Parathyroid adenoma (tissue), 2 donors: ENCODE measurements at regions not wholly inside any gene's neighbourhood (a gene's known extent, or its start where the extent isn't known, plus 50 kb on each side); places are given as distances from the start of the nearest gene placed in this dataset.

ENCODE experiments used
- H2AFZ ChIP-seq: fragments of 300-600 bp; sonication (generic); one replicate; pipeline ENCODE4 v1.7.0; 2017; ENCODE audit warnings: antibody characterized with exemption, mild to moderate bottlenecking
- H3K27ac ChIP-seq: fragments of 300-600 bp; sonication (generic); one replicate; pipeline ENCODE4 v1.7.0; 2017
- H3K27me3 ChIP-seq: fragments of 300-600 bp; sonication (generic); one replicate; pipeline ENCODE4 v1.7.0; 2017; ENCODE audit warnings: low read length; ENCODE audit not compliant: control insufficient read depth, insufficient read depth
- H3K36me3 ChIP-seq: fragments of 300-600 bp; sonication (generic); one replicate; pipeline ENCODE4 v1.7.0; 2017; ENCODE audit warnings: low read length; ENCODE audit not compliant: control insufficient read depth, insufficient read depth
- H3K4me1 ChIP-seq: fragments of 300-600 bp; sonication (generic); one replicate; pipeline ENCODE4 v1.7.0; 2017; ENCODE audit warnings: control low read depth
- H3K4me2 ChIP-seq: fragments of 300-600 bp; sonication (generic); one replicate; pipeline ENCODE4 v1.7.0; 2017; ENCODE audit warnings: low read length
- H3K4me3 ChIP-seq: fragments of 300-600 bp; sonication (generic); one replicate; pipeline ENCODE4 v1.7.0; 2017; ENCODE audit warnings: low read depth, low read length
- H3K79me2 ChIP-seq: fragments of 300-600 bp; sonication (generic); one replicate; pipeline ENCODE4 v1.7.0; 2017; ENCODE audit warnings: control low read depth
- H3K9ac ChIP-seq: fragments of 300-600 bp; sonication (generic); one replicate; pipeline ENCODE4 v1.7.0; 2017; ENCODE audit warnings: mild to moderate bottlenecking
- H3K9me3 ChIP-seq: fragments of 300-600 bp; sonication (generic); one replicate; pipeline ENCODE4 v1.7.0; 2017; ENCODE audit warnings: low read length; ENCODE audit not compliant: control insufficient read depth
- TF ChIP-seq, protein P1 (sequence below): fragments of 300-600 bp; sonication (generic); IDR thresholded peaks from one replicate; pipeline ENCODE4 v1.7.0; 2017; ENCODE audit warnings: antibody characterized with exemption, mild to moderate bottlenecking
- donor health status: primary hyperparathyroidism.

DNA sequence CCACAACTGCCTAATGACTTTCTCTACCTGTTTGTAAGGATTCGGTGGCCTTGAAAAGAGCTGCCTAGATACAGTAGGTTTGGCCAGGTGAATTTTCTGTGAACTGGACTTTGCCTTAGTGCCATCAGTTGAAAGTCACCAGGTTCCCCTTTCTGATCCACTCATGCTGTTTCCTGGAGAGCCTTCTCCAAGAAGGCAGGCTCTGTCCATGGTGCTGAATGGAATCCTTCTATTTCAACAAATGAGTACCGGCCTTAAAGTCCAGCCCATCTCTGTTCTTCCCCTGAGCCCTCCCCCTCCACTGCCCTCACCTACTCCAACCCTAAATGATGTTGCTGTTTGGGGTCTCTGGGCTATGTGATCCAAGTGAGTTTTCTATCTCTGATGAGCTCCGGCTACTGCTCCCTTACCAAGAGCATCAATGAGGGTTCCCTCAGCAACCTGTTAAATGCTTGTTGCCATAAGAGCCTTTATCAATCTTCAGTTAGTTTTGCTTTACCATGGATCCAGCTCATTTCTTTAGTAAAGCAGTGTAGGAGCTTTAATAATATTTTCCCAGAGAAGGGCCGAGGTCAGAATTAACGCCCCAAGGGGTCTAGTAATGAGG lies 500.4 kb downstream of the PTPRU start:
- Histone ChIP-seq H3K27me3 (no peaks in the 10 kb centered on the region), H3K9ac (no peak overlapping the region), H3K4me1 (no peaks in the 10 kb centered on the region), H2AFZ (no peak overlapping the region), H3K4me2 (no peak overlapping the region), H3K36me3 (no peaks in the 10 kb centered on the region), H3K79me2 (no peaks in the 10 kb centered on the region), H3K9me3 (no peaks in the 10 kb centered on the region), H3K4me3 (no peak overlapping the region), H3K27ac (no peak overlapping the region)
- TF ChIP-seq, protein P1, sequence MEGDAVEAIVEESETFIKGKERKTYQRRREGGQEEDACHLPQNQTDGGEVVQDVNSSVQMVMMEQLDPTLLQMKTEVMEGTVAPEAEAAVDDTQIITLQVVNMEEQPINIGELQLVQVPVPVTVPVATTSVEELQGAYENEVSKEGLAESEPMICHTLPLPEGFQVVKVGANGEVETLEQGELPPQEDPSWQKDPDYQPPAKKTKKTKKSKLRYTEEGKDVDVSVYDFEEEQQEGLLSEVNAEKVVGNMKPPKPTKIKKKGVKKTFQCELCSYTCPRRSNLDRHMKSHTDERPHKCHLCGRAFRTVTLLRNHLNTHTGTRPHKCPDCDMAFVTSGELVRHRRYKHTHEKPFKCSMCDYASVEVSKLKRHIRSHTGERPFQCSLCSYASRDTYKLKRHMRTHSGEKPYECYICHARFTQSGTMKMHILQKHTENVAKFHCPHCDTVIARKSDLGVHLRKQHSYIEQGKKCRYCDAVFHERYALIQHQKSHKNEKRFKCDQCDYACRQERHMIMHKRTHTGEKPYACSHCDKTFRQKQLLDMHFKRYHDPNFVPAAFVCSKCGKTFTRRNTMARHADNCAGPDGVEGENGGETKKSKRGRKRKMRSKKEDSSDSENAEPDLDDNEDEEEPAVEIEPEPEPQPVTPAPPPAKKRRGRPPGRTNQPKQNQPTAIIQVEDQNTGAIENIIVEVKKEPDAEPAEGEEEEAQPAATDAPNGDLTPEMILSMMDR = no peak

DNA sequence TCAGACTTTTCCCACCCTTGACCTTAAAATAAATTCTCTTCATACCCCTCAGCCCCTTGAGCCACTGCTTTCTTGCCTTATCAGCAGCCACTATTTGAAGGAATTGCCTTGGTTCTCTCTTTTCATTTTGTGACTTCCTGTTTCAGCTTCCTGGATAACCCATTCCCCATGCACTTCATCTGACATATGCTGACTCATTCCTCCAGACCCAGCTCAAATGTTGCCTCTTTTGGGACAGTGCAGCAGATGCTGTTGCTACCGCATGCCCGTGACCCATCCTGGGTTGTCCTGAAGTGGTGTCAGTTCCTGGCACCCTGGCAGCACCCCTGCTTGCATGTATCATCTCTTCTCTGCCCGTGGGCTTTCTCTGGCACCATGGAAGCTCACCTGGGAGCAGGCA lies 496.1 kb downstream of the PTPRU start:
- TF ChIP-seq, protein P1 = no peak
- Histone ChIP-seq H3K9me3 (no peaks in the 10 kb centered on the region), H3K4me2 (no peak overlapping the region)

DNA sequence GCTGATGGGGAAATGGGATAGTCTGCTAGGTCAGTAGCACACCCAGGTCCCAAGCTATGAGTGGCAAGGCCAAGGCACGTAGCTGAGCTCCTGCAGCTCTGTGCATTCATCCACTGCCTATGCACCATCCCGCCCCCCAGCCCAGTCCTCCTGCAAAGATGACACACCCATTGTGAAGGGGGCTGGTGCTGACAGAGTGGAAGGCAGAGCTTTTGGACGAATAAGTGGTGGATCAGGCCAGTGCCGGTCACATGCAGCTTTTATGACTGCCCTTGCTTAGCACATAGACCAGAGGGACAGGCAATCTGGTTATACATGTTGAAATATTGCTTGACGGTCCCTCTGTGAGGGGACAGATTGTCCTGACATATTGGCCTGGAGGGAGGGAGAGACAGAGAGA lies 494.3 kb downstream of the PTPRU start:
- Histone ChIP-seq H3K4me1 (no peaks in the 10 kb centered on the region), H3K4me3 (no peak overlapping the region), H3K27me3 (no peaks in the 10 kb centered on the region), H3K9ac (no peak overlapping the region), H2AFZ (no peak overlapping the region), H3K4me2 (no peak overlapping the region), H3K79me2 (no peaks in the 10 kb centered on the region), H3K9me3 (no peaks in the 10 kb centered on the region), H3K27ac (no peak overlapping the region), H3K36me3 (no peaks in the 10 kb centered on the region)
- TF ChIP-seq, protein P1 = no peak

More for the DNA sequence above, 496.1 kb downstream of the PTPRU start:
- no peak overlapping the region for H3K27ac ChIP-seq
- H3K4me1 ChIP-seq = no peaks in the 10 kb centered on the region
- no peak overlapping the region for H2AFZ ChIP-seq
- H3K9ac ChIP-seq = no peak overlapping the region
- H3K4me3 ChIP-seq = no peak overlapping the region
- H3K27me3 ChIP-seq = no peaks in the 10 kb centered on the region
- no peaks in the 10 kb centered on the region for H3K79me2 ChIP-seq
- H3K36me3 ChIP-seq = no peaks in the 10 kb centered on the region

DNA sequence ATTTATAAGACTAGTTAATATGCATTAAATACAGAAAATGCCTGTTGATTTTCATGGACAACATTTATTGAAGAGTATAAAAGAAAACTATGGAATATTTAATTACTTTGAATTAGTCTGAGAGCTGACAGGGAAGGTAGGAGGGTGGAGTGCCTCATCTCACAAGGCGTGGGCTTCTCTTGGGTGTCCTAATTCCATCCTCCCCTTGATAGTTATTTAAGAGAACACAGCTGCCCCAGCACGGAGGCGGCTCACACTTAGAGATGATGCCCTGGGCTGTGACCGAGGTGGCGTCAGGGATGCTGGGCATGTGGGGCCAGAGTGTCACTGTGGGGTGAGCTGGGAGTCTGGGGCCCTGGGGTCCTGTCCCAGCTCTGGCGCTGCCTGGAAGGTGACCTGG lies 493.0 kb downstream of the PTPRU start:
- Histone ChIP-seq H3K9me3 (no peaks in the 10 kb centered on the region), H3K27ac (no peak overlapping the region), H3K9ac (no peak overlapping the region), H3K27me3 (no peaks in the 10 kb centered on the region), H3K36me3 (no peaks in the 10 kb centered on the region), H3K4me1 (no peaks in the 10 kb centered on the region), H3K4me2 (no peak overlapping the region), H2AFZ (no peak overlapping the region), H3K4me3 (no peak overlapping the region), H3K79me2 (no peaks in the 10 kb centered on the region)
- TF ChIP-seq, protein P1 = no peak

DNA sequence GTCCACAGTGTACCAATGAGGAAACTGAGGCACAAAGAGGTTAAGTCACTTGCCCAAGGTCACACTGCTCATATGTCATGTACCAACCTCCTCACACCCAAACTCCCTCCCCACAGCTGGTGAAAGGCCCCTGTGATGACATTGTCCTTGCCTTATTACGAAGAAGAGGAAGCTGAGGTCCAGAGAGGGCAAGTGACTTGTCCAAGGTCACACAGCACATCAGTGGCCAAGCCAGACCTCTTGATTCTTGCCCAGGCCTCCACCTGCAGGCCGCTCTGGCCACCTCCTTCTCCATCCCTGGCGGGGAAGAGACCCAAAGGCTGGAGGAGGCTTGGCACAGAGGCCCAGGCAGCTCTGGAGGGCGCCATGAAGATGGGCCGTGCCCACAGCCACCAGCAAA lies 492.4 kb downstream of the PTPRU start:
- H3K79me2 ChIP-seq = no peaks in the 10 kb centered on the region
- no peak overlapping the region for H3K9ac ChIP-seq

More for the DNA sequence above, 492.4 kb downstream of the PTPRU start:
- H3K4me2 ChIP-seq = no peak overlapping the region
- no peaks in the 10 kb centered on the region for H3K36me3 ChIP-seq
- no peak overlapping the region for H3K4me3 ChIP-seq
- H3K4me1 ChIP-seq = no peaks in the 10 kb centered on the region
- no peaks in the 10 kb centered on the region for H3K27me3 ChIP-seq
- TF ChIP-seq, protein P1 = no peak
- no peak overlapping the region for H2AFZ ChIP-seq
- no peak overlapping the region for H3K27ac ChIP-seq
- H3K9me3 ChIP-seq = no peaks in the 10 kb centered on the region
